GM13977 (cell line): ENCODE measurements at regions not wholly inside any gene's neighbourhood (a gene's known extent, or its start where the extent isn't known, plus 50 kb on each side); places are given as distances from the start of the nearest gene placed in this dataset.

Source experiments
- DNase-seq: peaks from one replicate; pipeline ENCODE4 v3.0.0; 2012; ENCODE audit warnings: low spot score
- in situ Hi-C: fragments of 300-500 bp; cut with MboI; formaldehyde crosslinking; loops from one replicate; pipeline ENCODE4 v1.12.0; 2022; ENCODE audit warnings: low sequenced_read_pairs, low pct_unique_long_range_greater_than_20kb, mixed read lengths, inconsistent platforms; ENCODE audit not compliant: unreplicated experiment
- TF ChIP-seq, protein P1 (sequence below): IDR thresholded peaks from 2 replicates; pipeline ENCODE4 v1.5.1; 2012; ENCODE audit warnings: mild to moderate bottlenecking, control low read depth; ENCODE audit not compliant: insufficient read depth; ENCODE audit errors: extremely low read depth, missing control alignments

DNA sequence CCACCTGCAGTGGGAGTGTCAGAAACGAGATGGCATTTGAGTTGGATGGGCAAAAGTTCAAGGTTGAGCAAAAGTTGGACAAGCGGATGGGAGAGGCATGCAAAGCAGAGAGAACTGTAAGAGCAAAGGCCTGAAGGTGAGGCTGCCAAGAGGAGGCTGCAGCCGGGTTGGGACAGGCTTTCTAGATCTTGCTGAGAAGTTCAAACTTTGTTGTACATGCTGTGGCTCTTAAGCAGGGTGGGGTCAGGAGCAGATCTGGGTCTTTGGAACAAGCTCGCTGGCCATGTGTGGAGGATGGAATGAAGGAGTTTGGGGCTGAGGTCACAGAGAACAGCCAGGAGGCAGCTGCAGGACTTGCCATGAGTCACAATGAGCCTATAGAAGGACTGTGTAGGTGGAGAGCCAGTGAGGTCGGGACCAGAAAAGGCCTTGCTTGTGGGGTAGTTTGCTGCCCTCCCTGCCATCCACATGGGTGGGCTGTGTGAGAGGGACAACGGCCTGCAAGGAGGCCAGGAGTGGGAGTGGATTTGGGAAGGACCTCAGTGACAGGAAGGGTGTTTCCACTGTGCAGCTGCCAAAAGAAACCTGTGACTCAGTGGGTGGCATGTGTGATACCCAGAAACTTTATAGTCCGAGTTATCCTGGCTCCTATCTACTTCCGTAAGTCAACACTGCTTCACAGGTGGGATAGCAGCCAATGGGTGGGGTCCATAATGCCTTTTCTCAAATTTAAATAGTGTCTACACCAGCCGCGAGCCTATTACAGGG is 210.4 kb downstream of the MID1IP1 start:
- TF ChIP-seq, protein P1, sequence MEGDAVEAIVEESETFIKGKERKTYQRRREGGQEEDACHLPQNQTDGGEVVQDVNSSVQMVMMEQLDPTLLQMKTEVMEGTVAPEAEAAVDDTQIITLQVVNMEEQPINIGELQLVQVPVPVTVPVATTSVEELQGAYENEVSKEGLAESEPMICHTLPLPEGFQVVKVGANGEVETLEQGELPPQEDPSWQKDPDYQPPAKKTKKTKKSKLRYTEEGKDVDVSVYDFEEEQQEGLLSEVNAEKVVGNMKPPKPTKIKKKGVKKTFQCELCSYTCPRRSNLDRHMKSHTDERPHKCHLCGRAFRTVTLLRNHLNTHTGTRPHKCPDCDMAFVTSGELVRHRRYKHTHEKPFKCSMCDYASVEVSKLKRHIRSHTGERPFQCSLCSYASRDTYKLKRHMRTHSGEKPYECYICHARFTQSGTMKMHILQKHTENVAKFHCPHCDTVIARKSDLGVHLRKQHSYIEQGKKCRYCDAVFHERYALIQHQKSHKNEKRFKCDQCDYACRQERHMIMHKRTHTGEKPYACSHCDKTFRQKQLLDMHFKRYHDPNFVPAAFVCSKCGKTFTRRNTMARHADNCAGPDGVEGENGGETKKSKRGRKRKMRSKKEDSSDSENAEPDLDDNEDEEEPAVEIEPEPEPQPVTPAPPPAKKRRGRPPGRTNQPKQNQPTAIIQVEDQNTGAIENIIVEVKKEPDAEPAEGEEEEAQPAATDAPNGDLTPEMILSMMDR, result no peak
- in situ Hi-C loops, result no loop called here
- DNase-seq, result no peak

DNA sequence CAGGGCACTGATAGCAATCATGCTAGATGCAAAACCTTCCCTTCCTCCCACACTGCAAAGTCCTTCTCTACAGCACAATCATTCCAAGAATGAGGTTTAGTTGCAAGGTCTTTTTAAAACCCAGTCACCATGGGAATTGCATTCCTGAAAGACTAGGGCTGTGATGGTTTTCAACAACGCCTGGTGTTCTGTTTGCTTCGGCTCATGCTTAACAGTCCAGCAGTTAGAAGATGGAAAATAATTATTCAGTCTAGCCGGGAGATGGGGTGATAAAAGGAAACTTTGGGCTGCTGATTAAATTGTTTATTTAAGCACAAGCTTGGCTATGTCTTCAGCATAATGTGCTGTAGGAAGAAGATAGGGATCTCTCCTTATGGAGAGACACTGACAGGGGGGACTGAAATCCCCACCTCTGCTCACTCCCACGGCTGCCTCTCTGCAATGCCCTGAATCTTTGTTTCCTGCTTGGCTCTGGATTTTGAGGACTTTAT is 211.4 kb downstream of the MID1IP1 start:
- in situ Hi-C loops, result no loop called here
- TF ChIP-seq, protein P1, result no peak
- no peak for DNase-seq

DNA sequence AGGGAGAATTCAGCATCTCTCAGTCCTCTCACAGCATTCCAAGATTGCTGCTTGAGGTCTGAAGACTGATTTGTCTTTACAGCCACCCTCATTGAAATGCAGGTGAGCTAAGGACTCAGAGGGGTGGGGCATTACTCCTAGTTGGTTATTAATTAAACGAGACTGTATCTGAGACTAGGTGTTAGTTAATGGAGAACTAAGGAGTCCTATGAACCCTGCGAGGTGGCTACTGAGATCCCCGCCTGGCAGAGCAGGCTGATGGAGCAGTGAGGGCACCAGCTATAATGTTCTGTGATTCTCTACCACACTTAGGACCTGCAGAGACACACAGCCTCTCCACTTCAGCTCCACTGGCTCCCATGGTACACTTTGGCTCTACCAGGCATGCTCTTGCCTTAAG is 215.3 kb downstream of the MID1IP1 start:
- no peak for DNase-seq
- TF ChIP-seq, protein P1, result no peak
- in situ Hi-C loops, result no loop called here

DNA sequence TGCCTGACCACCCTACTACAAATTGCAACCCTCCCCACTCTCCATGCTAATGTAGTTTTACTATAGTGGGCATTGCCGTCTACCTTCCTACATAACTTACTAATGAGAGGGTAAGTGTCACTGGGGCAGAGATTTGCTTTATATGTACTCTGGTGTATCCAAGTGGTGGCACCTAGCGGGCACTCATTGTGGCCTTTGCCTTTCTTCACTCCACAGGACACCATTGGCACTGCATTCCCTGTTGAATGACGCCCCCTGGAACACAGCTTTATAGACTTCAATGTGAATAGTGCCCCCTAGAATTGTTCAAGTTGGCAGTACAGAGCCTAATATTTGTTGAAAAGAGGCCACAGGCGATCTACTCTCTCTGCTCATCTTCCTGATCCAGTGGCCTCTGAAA is 215.8 kb downstream of the MID1IP1 start:
- no peak for DNase-seq
- in situ Hi-C loops, result no loop called here
- TF ChIP-seq, protein P1, result no peak

DNA sequence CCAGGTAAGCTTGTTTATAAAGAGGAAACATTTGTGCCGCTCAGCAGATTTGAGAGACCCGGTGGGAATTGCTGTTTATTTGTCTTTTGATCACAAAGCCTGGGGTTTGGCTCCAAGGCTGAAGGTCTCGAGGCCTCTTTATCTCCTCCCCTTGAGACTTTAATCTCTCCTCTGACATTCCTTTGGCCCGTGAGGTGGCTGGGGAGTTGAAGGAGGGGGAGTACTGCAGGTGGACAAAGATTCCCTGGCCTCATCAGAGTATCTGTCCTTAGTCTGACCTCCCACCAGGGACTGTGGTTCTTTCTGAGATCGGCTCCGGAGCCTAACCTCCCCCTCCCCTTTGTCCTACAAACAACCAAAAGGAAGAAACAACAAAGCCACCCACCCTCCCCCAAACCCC is 216.5 kb downstream of the MID1IP1 start:
- TF ChIP-seq, protein P1, result no peak
- DNase-seq, result no peak
- in situ Hi-C loops, result no loop called here

DNA sequence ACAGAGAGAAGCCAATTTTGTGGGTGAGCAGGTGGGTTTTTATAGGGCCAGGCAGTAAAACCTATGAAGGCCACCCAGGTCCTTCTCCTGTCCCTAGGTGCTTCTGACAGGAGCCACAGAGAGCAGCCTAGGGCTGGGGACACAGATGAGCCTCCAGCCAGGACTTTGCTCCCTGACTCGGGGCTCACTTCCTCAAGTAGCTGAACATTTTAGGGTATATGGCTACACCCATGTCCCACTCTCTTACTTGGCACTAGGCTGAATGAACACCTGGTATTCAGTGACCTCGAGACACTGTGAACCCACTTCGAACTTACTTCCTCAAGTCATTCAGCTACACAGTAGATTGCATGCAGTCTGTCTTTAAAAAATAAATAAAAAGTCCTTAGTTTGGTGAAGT is 217.3 kb downstream of the MID1IP1 start:
- TF ChIP-seq, protein P1, result no peak
- in situ Hi-C loops, result no loop called here
- DNase-seq, result no peak
